ENCODE measurements at regions not wholly inside any gene's neighbourhood (a gene's known extent, or its start where the extent isn't known, plus 50 kb on each side); places are given as distances from the start of the nearest gene placed in this dataset.

DNA sequence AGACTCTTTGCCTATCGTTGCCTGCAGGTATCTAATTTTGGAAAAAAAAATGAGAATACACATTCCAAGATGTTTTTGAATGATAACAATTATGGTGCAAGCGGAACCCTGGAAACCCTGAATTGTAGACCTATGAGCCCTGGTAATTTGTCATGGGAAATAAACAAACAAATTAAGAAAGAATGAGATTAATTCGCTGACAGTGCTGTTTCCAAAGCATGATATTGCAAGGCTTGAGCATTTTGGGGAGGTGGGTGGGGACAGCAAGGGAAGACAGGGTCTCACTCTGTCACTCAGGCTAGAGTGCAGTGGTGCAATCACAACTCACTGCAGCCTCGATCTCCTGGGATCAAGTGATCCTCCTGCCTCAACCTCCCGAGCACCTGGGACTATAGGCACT, 900.3 kb downstream of the IPMK start:
- Histone ChIP-seq H3K27ac (ENCODE audit: low read depth, low read length, poor library complexity, severe bottlenecking) (no peak overlapping the region), H3K9me3 (ENCODE audit: low read length) (no peaks in the 10 kb centered on the region), H2AFZ (ENCODE audit: low read length) (no peak overlapping the region), H3K4me1 (ENCODE audit: insufficient read depth, low read length, poor library complexity, severe bottlenecking) (no peaks in the 10 kb centered on the region), H3K79me2 (ENCODE audit: insufficient read depth, low read depth, low read length) (no peaks in the 10 kb centered on the region), H4K20me1 (ENCODE audit: insufficient read depth, low read length) (no peaks in the 10 kb centered on the region), H3K9me2 (ENCODE audit: insufficient read depth, low read length) (no peaks in the 10 kb centered on the region), H3K36me3 (ENCODE audit: insufficient read depth, low read length) (no peaks in the 10 kb centered on the region), H3K4me3 (ENCODE audit: low read depth, low read length, poor library complexity, severe bottlenecking) (no peak overlapping the region), H3K4me2 (ENCODE audit: low read length) (no peak overlapping the region)
- TF ChIP-seq, protein P1, sequence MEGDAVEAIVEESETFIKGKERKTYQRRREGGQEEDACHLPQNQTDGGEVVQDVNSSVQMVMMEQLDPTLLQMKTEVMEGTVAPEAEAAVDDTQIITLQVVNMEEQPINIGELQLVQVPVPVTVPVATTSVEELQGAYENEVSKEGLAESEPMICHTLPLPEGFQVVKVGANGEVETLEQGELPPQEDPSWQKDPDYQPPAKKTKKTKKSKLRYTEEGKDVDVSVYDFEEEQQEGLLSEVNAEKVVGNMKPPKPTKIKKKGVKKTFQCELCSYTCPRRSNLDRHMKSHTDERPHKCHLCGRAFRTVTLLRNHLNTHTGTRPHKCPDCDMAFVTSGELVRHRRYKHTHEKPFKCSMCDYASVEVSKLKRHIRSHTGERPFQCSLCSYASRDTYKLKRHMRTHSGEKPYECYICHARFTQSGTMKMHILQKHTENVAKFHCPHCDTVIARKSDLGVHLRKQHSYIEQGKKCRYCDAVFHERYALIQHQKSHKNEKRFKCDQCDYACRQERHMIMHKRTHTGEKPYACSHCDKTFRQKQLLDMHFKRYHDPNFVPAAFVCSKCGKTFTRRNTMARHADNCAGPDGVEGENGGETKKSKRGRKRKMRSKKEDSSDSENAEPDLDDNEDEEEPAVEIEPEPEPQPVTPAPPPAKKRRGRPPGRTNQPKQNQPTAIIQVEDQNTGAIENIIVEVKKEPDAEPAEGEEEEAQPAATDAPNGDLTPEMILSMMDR (conservative IDR thresholded peaks at IDR 0.05; ENCODE audit: low read length) = no peak
- no peak for TF ChIP-seq EZH2phosphoT487 (IDR thresholded peaks at IDR 0.05; ENCODE audit: borderline replicate concordance, low read depth, low read length)
- intact Hi-C loops (cut with micrococcal nuclease; ENCODE audit: unreplicated experiment) = no loop called here
- BruUV-seq (replicated peaks) = no TSS peak
- ChIA-PET POLR2A (no interaction called here), CTCF (ENCODE audit: unreplicated experiment) (no interaction called here)
- no peak for DNase-seq (ENCODE audit: low spot score)

DNA sequence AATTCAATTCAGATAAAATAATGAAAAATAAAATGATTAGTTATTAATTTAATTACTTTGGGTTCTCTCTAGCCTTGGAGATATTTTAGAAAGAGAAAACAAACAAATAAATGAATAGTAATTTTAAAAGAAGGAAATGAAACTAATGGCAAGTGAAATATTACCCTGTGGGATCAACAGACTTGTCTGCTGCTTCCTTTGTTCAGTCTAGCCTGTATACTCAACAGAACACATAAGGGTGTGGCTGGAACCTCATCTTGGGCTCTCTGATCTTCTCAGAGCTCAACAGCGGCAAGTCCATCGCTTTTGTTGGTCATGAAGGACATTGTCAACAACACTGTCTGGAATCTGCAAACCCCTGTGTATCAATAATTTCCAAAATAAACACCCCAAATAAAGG, 904.9 kb downstream of the IPMK start:
- H2AFZ ChIP-seq (ENCODE audit: low read length) = no peak overlapping the region
- TF ChIP-seq, protein P1 (conservative IDR thresholded peaks at IDR 0.05; ENCODE audit: low read length) = no peak
- TF ChIP-seq EZH2phosphoT487 (IDR thresholded peaks at IDR 0.05; ENCODE audit: borderline replicate concordance, low read depth, low read length) = no peak
- H3K4me1 ChIP-seq (ENCODE audit: insufficient read depth, low read length, poor library complexity, severe bottlenecking) = no peaks in the 10 kb centered on the region
- no peaks in the 10 kb centered on the region for H3K9me2 ChIP-seq (ENCODE audit: insufficient read depth, low read length)
- no peaks in the 10 kb centered on the region for H3K79me2 ChIP-seq (ENCODE audit: insufficient read depth, low read depth, low read length)
- no peak overlapping the region for H3K4me2 ChIP-seq (ENCODE audit: low read length)
- no peak overlapping the region for H3K4me3 ChIP-seq (ENCODE audit: low read depth, low read length, poor library complexity, severe bottlenecking)
- no peak for DNase-seq (ENCODE audit: low spot score)
- POLR2A ChIA-PET = no interaction called here
- no TSS peak for BruUV-seq (replicated peaks)
- H3K27ac ChIP-seq (ENCODE audit: low read depth, low read length, poor library complexity, severe bottlenecking) = no peak overlapping the region
- no peaks in the 10 kb centered on the region for H3K9me3 ChIP-seq (ENCODE audit: low read length)
- H3K36me3 ChIP-seq (ENCODE audit: insufficient read depth, low read length) = no peaks in the 10 kb centered on the region
- CTCF ChIA-PET (ENCODE audit: unreplicated experiment) = no interaction called here
- H4K20me1 ChIP-seq (ENCODE audit: insufficient read depth, low read length) = no peaks in the 10 kb centered on the region
- intact Hi-C loops (cut with micrococcal nuclease; ENCODE audit: unreplicated experiment) = no loop called here

GRCh38 chr10:57353403-57354003, 914.2 kb downstream of the IPMK start:
- Histone ChIP-seq H3K9me3 (ENCODE audit: low read length) (no peaks in the 10 kb centered on the region), H2AFZ (ENCODE audit: low read length) (no peak overlapping the region), H3K4me3 (ENCODE audit: low read depth, low read length, poor library complexity, severe bottlenecking) (no peak overlapping the region), H3K79me2 (ENCODE audit: insufficient read depth, low read depth, low read length) (no peaks in the 10 kb centered on the region), H3K36me3 (ENCODE audit: insufficient read depth, low read length) (no peaks in the 10 kb centered on the region), H3K4me1 (ENCODE audit: insufficient read depth, low read length, poor library complexity, severe bottlenecking) (no peaks in the 10 kb centered on the region), H4K20me1 (ENCODE audit: insufficient read depth, low read length) (no peaks in the 10 kb centered on the region), H3K4me2 (ENCODE audit: low read length) (no peak overlapping the region), H3K9me2 (ENCODE audit: insufficient read depth, low read length) (no peaks in the 10 kb centered on the region), H3K27ac (ENCODE audit: low read depth, low read length, poor library complexity, severe bottlenecking) (no peak overlapping the region)
- CTCF ChIA-PET (ENCODE audit: unreplicated experiment) = no interaction called here
- no peak for TF ChIP-seq EZH2phosphoT487 (IDR thresholded peaks at IDR 0.05; ENCODE audit: borderline replicate concordance, low read depth, low read length)
- TF ChIP-seq, protein P1 (conservative IDR thresholded peaks at IDR 0.05; ENCODE audit: low read length) = no peak
- no TSS peak for BruUV-seq (replicated peaks)
- POLR2A ChIA-PET = interaction anchor here (0.6 kb wide), 1 partner anchor 123 kb away, joined by 3 read pairs; no protein-coding TSS in a partner anchor
- intact Hi-C loops (cut with micrococcal nuclease; ENCODE audit: unreplicated experiment) = no loop called here
- DNase-seq (ENCODE audit: low spot score) = no peak
